Stomach (tissue), 8 donors: ENCODE measurements at regions not wholly inside any gene's neighbourhood (a gene's known extent, or its start where the extent isn't known, plus 50 kb on each side); places are given as distances from the start of the nearest gene placed in this dataset.

Source experiments
- DNase-seq, 2 donors: peaks; one replicate each; pipeline versions ENCODE4 v3.0.0 to v3.0.0-alpha.2; 2013 to 2019
- H3K27ac ChIP-seq, 5 donors: fragments of 200-600 bp in 4 of 5; sonication (generic) in 4 of 5; one replicate each; pipeline ENCODE4 v1.5.1; 2013 to 2019; ENCODE audit warnings: mild to moderate bottlenecking in 1 of 5, moderate library complexity in 1 of 5
- H3K27me3 ChIP-seq, 3 donors: fragments of 200-600 bp; sonication (generic); one replicate each; pipeline ENCODE4 v1.5.1; 2017 to 2019; ENCODE audit warnings: mixed run types in 1 of 3
- H3K36me3 ChIP-seq, 4 donors: fragments of 200-600 bp; sonication (generic); 1 replicate in 3 of 4; 2 replicates in 1 of 4; pipeline ENCODE4 v1.5.1; 2016 to 2019
- H3K4me1 ChIP-seq, 4 donors: fragments of 200-600 bp; sonication (generic); one replicate each; pipeline ENCODE4 v1.5.1; 2016 to 2019
- H3K4me3 ChIP-seq, 4 donors: fragments of 200-600 bp; sonication (generic) in 3 of 4; one replicate each; pipeline ENCODE4 v1.5.1; 2016 to 2019; ENCODE audit warnings: mild to moderate bottlenecking in 1 of 4
- H3K9me3 ChIP-seq, 4 donors: fragments of 200-600 bp; sonication (generic); one replicate each; pipeline ENCODE4 v1.5.1; 2016 to 2019
- CTCF ChIP-seq, 7 experiments: fragments of 450-650 bp in 4 of 7; fragments of 200-600 bp in 3 of 7; sonication (generic) in 3 of 7; IDR thresholded peaks; one replicate each; pipeline ENCODE4 v1.5.1; 2016 to 2019; ENCODE audit warnings: antibody characterized with exemption in 7 of 7, control low read depth in 2 of 7, mild to moderate bottlenecking in 1 of 7
- EP300 ChIP-seq: sonication (generic); formaldehyde crosslinking; IDR thresholded peaks from one replicate; pipeline ENCODE4 v1.6.1; 2017; ENCODE audit warnings: antibody characterized with exemption
- POLR2A ChIP-seq, 4 donors: fragments of 450-650 bp; IDR thresholded peaks; one replicate each; pipeline ENCODE4 v1.6.1; 2016; ENCODE audit warnings: antibody characterized with exemption in 4 of 4, control low read depth in 2 of 4, mild to moderate bottlenecking in 1 of 4, moderate library complexity in 1 of 4
- POLR2AphosphoS5 ChIP-seq, 3 donors: sonication (generic); formaldehyde crosslinking; IDR thresholded peaks; one replicate each; pipeline ENCODE4 v1.6.1; 2016; ENCODE audit warnings: antibody characterized with exemption in 3 of 3
- WGBS, 5 donors: extraction: QIAGEN DNeasy Blood & Tissue Kit in 3 of 5; methylation state at CpG; one replicate each; pipeline versions ENCODE4 v1.1.5 to v1.1.7; 2013 to 2018; 5-methylcytosine and 5-hydroxymethylcytosine counted together
- intact Hi-C: fragments of 100-400 bp; cut with DNase I; formaldehyde crosslinking; loops from one replicate; pipeline ENCODE4 v1.15.1; 2023; ENCODE audit warnings: low total_unique reads
- donor health status: healthy with polysubstance abuse.
- donor health status: Bipolar disorder and iron deficiency.
- donor health status: healthy.

DNA sequence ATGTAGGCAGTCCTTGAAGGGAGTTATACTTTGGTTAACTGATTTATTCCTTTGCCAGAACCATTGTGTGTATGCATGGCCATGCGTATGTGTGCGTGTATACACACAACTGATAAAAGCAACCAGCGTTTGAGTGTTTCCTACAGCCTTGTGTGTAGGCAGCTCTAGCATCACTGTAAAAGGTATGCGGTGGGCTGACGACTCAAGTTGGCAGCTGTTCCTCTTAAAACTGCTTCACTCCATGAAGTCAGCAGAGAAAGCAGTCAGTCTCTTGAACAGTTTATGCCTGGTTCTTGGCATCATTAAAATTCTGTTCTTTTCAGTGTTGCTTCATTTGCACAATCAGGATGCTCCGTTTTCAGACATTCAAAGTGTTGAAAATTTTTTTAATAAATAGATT is 103.5 kb upstream of the FRMPD4 start:
- TF ChIP-seq POLR2A (IDR thresholded peaks at IDR 0.05), result no peak
- no peak for TF ChIP-seq CTCF (IDR thresholded peaks at IDR 0.05)
- no peak for TF ChIP-seq EP300
- no peak for TF ChIP-seq POLR2AphosphoS5 (IDR thresholded peaks at IDR 0.05)
- no peak for DNase-seq
- no peak overlapping the region for H3K27ac ChIP-seq
- H3K4me3 ChIP-seq, result no peak overlapping the region
- H3K4me1 ChIP-seq, result no peaks in the 10 kb centered on the region
- WGBS, 5 donors, result 71 to 81% (median 78%) methylated on average over 6 of the region's 6 CpGs
- H3K9me3 ChIP-seq, result no peaks in the 10 kb centered on the region
- intact Hi-C loops, result no loop called here
- H3K27me3 ChIP-seq, result no peaks in the 10 kb centered on the region
- no peaks in the 10 kb centered on the region for H3K36me3 ChIP-seq

DNA sequence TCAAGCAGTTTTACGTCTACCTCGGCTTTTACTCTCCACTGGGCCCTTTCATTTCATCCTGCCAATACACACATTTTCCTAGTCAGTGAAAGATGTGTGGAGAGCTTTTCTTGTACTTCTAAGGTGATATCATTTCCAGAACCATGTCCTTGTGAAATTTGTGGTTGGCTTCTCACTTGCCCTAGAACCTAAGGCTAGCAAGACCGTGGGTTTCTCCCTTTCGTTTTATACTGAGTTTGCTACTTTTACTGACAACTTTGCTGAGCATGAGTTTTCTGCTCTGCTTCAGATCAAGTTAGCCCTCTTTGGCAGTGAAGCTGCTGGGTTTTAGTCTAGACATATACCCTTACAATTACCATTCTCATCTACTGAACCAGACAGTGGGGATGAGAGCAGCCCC is 95.7 kb upstream of the FRMPD4 start:
- Histone ChIP-seq H3K27ac (no peak overlapping the region), H3K9me3 (peaks cover 0 to 2% (median 0%) of the 10 kb centered on the region in 4 donors), H3K4me3 (no peak overlapping the region), H3K27me3 (no peaks in the 10 kb centered on the region), H3K4me1 (no peaks in the 10 kb centered on the region), H3K36me3 (no peaks in the 10 kb centered on the region)
- WGBS, 5 donors, result 74 to 91% (median 82%) methylated on average over 4 of the region's 4 CpGs
- intact Hi-C loops, result no loop called here
- DNase-seq, result no peak
- TF ChIP-seq POLR2AphosphoS5 (IDR thresholded peaks at IDR 0.05) (no peak), POLR2A (IDR thresholded peaks at IDR 0.05) (no peak), EP300 (no peak), CTCF (IDR thresholded peaks at IDR 0.05) (no peak)

- H3K9me3 ChIP-seq, result peaks cover 0 to 14% (median 0%) of the 10 kb centered on the region in 4 donors
- no peaks in the 10 kb centered on the region for H3K27me3 ChIP-seq
- WGBS, 5 donors, result 60 to 77% (median 71%) methylated on average over 1 of the region's 1 CpG
- intact Hi-C loops, result no loop called here
- no peak for DNase-seq
- H3K4me1 ChIP-seq, result no peaks in the 10 kb centered on the region
- no peak overlapping the region for H3K27ac ChIP-seq
- H3K4me3 ChIP-seq, result no peak overlapping the region
- TF ChIP-seq CTCF (IDR thresholded peaks at IDR 0.05) (no peak), EP300 (no peak), POLR2A (IDR thresholded peaks at IDR 0.05) (no peak), POLR2AphosphoS5 (IDR thresholded peaks at IDR 0.05) (no peak)
- no peaks in the 10 kb centered on the region for H3K36me3 ChIP-seq
Measured at GRCh38 chrX:12052109-12052508, 86.2 kb upstream of the FRMPD4 start.

- TF ChIP-seq POLR2A (IDR thresholded peaks at IDR 0.05) (no peak), EP300 (no peak), POLR2AphosphoS5 (IDR thresholded peaks at IDR 0.05) (no peak), CTCF (IDR thresholded peaks at IDR 0.05) (no peak)
- no peaks in the 10 kb centered on the region for H3K4me1 ChIP-seq
- intact Hi-C loops, result no loop called here
- H3K27ac ChIP-seq, result no peak overlapping the region
- H3K4me3 ChIP-seq, result no peak overlapping the region
- DNase-seq, result no peak
- 51 to 65% (median 62%) methylated on average over 4 of the region's 4 CpGs for WGBS, 5 donors
- H3K36me3 ChIP-seq, result no peaks in the 10 kb centered on the region
- no peaks in the 10 kb centered on the region for H3K9me3 ChIP-seq
- no peaks in the 10 kb centered on the region for H3K27me3 ChIP-seq
Measured at GRCh38 chrX:12058087-12058486, 80.2 kb upstream of the FRMPD4 start.
